Suppressor macrophage treated with lipopolysaccharide for 1 hour (primary cell): ENCODE measurements at regions not wholly inside any gene's neighbourhood (a gene's known extent, or its start where the extent isn't known, plus 50 kb on each side); places are given as distances from the start of the nearest gene placed in this dataset.
"Not testable (repeated sequence)": the region's sequence is repeated elsewhere in the genome, so short reads cannot be mapped to it uniquely, and the experiment has no call there.

ENCODE experiments used
- DNase-seq, 3 donors: peaks; one replicate each; pipeline ENCODE4 v3.0.0-alpha.2; 2020 to 2022

DNA sequence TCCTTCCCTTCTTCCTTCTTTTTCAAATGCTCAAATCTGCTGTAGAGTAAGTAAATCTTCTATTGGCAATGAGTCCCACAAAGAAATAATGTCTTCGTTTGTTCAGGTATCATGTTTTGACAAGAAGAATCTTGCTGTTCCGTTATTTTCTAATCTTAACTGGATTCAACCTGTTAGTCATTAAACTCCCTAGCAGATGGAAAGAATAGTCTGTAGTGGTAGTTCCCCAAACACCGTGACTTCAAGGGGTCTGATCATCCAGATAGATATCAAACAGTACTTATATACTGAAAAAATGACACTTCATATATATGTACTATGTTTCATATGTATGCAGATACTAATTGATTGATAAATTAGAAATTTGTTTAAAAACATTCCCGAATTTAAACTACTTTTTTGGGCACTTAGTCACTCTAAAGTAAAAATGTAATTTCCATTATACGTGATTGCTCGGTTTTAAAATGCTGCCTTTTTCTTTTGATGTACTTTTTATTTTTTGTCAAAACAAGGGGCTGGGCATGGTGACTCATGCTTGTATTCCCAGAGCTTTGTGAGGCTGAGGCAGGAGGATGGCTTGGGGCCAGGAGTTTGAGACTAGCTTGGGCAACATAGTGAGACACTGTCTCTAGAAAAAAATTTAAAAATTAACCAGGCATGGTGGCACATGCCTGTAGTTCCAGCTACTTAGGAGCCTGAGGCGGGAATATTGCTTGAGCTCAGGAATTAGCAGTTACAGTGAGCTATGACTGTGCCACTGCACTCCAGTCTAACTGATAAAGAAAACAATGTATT is 335.7 kb upstream of the SNX7 start:
- DNase-seq = peak; percentile 59 to 77 (median 63)

DNA sequence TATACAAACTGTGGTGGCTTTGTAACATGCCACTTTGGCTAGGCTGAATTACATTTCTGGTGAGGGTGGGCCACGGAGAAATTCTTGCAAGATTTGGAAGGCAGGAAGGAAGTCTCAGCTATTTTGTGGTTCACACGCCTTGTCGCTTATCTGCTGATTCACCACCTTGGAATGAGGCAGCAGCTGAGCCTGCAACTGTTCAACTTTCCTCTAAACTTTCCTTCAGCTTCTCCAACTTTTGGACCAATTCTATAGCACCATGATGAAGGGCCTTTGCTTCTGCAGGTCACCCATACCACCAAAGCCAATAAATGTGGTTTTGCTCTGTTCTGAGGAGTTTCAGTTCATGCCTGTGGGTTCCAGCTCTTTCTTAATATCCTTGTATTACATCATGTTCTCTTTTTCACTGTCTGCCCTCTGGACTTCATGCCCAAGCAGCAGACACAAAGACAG is 337.6 kb upstream of the SNX7 start:
- peak; percentile 38 to 68 (median 64) for DNase-seq

DNA sequence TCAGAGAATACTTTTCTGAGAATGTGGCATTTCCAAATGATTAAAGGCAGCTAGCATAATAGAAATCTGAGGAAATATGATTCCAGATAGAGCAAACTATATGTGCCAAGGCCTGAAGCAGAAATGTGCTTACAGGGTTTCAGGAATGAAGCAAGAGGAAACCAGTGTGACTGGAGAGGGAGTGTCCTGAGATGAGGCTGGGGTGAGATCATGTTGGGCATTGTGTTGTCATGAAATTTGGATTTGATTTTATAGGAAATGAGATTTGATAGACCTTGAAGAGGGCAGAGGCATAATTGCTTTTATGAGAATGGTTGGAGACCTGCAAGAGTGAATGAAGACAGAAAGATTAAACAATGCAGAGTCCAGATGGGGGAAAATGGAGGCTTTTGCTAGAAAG is 338.1 kb upstream of the SNX7 start:
- DNase-seq = peak; percentile 79 to 89 (median 88)

- no peak for DNase-seq
These were observed 338.6 kb upstream of the SNX7 start for GRCh38 chr1:98322966-98323365.

- DNase-seq = no peak
These were observed 339.4 kb upstream of the SNX7 start for GRCh38 chr1:98322086-98322485.

DNA sequence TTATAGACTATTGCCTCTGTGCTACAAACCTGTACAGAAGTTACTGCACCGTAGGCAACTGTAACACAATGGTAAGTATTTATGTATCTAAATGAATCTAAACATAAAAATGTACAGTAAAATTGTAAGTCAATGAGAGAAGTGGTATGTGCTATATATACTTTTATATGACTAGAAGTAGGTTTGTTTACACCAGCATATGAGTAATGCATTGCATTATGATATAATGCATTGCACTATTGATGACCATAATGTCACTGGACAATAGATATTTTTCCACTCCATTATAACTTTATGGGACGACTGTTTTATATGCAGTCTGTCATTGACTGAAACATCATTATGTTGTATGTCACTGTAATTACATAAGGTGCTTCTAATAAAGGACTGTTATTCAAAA is 340.3 kb upstream of the SNX7 start:
- DNase-seq = no peak

DNA sequence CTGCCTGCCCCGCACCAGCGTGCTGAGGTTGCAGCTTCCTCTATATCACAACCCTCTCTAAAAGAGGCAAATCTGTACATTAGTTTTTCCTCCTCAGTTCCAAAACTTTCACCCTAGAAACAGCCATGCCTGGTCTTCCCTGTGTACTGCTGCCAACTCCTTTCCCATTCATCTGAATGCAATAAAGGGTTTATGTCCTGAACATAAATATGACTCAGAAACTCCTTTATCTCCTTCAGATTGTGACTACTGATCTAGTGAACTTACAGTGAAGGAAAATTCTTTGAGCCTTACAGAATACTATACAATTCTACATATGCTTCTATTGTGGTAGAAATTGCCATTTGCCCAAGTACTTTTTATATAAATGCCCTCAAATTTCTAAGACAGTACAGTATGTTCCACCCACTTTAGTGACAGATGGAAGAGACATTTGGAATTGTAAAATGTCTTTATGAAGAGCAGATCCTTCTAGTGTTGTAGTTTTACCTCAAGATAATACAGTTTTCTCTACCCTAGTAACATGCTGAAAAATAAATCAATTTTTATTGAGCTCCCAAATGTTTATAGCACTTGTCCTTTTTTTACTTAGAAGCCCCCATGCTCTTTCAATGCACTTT is 345.1 kb upstream of the SNX7 start:
- DNase-seq = peak in 1 of 3 donors; percentile 17

DNA sequence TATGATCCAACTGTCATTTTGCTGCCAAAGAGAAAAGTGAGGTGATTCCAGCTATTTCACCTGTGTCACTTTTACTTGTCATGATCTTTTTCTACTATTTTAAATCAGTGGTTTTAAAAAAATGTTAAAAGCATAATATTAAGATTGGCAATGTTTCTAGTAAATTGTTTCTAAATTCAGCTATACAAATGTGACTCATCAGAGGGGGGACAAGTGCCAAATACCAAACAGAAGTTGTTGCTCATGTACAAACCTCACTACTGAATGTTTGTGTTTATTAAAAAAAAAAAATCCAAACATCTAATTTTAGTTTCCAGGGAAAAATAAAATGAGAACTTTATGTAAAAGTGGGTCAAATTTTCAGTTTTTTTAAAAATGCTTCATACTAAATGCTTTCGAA is 346.2 kb upstream of the SNX7 start:
- peak in 1 of 3 donors; percentile 21 for DNase-seq

GRCh38 chr1:98314601-98315000 is 346.9 kb upstream of the SNX7 start:
- no peak for DNase-seq

DNA sequence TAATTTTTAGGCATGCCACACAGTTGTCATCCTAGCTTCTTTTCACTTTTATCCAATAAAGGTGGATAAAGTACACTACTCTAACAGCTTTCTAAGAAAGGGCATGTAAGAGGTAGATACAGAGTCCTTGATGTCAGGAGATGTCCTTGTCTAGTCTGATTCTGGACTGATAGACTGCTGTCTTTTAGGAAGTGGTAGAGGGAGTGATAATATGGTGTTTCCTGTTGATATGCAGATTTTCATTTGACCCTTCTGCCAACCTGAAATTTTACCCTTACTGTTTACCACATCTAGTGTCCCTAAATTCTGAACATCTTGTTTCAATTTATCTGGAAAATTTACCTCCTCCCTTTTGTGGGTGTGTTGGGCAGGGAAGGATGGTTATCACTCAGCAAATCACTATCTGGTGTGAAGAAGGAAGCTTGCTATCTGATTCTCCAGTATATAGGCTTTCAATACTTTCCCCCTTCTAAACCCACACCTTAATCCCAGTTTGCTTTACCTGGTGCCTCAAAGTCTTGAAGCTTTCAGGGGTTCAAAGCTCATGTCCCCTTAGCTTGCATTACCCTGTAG is 354.9 kb upstream of the SNX7 start:
- no peak for DNase-seq

GRCh38 chr1:98305362-98305761 is 356.2 kb upstream of the SNX7 start:
- DNase-seq = no peak

DNA sequence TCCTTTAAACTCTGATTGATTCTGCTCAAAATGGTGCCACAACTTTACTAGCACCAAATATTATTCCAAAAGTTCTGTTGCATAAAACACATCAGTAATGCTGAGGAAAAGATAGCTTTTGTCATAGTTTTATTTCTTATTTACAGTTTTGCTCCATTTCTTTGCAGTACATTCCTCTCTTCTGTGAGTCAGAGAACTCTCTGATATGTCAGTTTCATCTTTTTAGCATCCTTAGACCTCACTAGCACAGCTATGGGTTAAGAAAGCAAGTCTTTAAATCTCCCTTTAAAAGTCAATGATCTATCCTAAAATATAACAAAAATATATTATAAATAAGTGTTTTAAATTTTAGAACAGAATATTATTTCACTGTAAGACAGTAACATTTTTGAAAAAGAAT is 356.6 kb upstream of the SNX7 start:
- no peak for DNase-seq

- no peak for DNase-seq
These were observed 361.7 kb upstream of the SNX7 start for GRCh38 chr1:98299861-98300260.

DNA sequence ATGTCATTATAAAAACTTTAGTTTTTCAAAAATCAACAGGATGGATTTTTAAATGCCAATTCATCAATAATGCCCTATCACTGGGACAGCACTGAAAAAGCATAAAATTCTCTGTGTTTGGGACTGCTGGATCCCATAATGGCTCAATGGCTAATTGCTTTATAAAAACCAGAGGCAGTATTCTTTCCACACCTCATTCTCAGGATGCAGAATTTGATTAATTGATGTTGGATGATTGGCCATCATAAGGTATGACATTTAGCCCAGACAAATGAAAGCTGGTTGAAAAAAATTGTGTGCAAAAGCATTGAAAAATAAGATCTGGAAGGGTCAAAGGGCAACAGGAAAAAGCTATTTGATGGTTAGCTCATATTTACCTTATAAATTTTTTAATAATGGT is 362.2 kb upstream of the SNX7 start:
- no peak for DNase-seq

- no peak for DNase-seq
These were observed 363.2 kb upstream of the SNX7 start for GRCh38 chr1:98298319-98298718.

DNA sequence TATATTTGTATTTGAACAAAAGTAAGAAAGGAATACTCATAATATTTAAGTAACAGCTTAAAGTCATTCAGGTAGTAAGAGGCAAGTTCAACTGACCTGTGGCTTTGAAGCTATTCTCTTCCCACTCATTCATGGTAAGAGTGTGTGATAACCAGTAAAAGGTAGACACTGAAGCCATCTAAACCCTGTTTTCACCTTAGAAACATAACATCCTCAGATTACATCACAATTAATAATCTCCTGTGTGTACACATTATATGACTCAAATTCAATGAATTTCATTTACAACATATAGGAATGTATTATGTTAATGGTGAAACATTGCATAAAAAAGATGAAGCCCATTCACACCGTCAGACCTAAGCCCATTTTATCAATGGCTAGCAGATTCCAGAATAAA is 364.8 kb upstream of the SNX7 start:
- no peak for DNase-seq

- no peak for DNase-seq
These were observed 367.4 kb upstream of the SNX7 start for GRCh38 chr1:98294127-98294526.

DNA sequence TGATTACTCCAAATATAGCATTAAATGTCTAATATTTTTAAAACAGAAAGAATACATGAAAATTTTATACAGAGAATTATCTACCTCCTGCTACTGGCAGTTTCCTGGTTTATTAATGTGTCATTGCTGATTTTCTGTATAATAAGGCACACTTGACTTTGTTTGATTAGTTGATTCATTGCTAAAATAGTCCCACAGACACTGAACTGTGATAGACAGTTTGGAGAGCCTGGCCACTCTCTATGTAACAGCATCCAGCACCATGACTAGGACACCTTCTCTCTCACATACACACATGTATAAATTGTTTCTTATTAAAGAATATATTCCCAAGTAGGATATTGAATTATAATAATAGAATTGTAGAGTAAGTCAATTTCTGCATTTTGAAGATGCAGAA is 368.5 kb upstream of the SNX7 start:
- DNase-seq = no peak

- no peak for DNase-seq
These were observed 368.5 kb upstream of the DPYD start for GRCh38 chr1:98289311-98289710.

DNA sequence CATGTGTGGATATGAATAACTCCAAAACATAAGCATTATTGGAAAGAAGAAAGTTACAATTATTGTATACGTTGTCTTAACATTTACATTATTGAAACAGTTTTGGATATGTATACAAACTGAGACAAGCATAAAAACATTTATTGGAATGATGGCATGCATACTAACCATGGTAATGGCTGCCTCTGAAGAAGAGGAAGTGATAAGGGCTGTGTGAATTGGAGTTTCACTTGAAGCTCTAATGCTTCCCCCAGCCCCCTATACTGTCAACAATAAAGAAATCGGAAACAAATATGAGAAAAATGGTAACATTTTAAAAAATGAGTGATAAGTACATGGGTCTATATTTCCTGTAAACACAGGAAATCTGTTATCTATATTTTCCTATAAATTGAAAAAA is 367.7 kb upstream of the DPYD start:
- peak in 1 of 3 donors; percentile 3 for DNase-seq

- DNase-seq = peak; percentile 6 to 69 (median 67)
These were observed 366.8 kb upstream of the DPYD start for GRCh38 chr1:98287626-98288025.

- DNase-seq = peak in 1 of 3 donors; percentile 1
These were observed 365.8 kb upstream of the DPYD start for GRCh38 chr1:98286656-98287055.

DNA sequence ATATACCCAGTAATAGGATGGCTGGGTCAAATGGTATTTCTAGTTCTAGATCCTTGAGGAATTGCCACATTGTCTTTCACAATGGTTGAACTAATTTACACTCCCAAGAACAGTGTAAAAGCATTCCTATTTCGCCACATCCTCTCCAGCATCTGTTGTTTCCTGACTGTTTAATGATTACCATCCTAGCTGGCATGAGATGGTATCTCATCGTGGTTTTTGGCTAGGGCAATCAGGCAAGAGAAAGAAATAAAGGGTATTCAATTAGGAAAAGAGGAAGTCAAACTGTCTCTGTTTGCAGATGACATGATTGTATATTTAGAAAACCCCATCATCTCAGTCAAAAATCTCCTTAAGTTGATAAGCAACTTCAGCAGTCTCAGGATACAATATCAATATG is 364.5 kb upstream of the DPYD start:
- DNase-seq = not testable (repeated sequence)

DNA sequence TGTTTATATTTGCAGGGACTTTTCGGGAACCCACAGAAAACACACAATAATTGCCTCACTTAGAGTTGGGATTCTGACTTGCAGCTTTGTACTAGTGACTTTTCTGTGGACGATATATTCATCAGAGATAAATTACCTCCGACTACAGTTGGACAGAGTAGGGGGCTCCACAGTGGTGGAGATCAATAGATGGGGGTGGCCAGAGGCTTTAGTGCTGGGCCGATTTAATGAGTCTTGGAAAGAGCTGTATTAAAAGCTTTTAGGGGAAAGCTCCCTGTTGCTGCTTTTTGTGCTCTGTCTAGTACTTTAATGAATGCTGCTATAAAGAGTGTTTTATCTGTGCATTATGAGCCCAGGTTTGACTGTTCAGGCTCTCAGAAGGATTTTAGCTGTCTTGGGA is 359.2 kb upstream of the DPYD start:
- DNase-seq = no peak
